Keratinocyte (primary cell): ENCODE measurements at regions not wholly inside any gene's neighbourhood (a gene's known extent, or its start where the extent isn't known, plus 50 kb on each side); places are given as distances from the start of the nearest gene placed in this dataset.

Experiments
- DNase-seq: peaks from one replicate; pipeline ENCODE4 v3.0.0-alpha.2; 2011; ENCODE audit warnings: low read depth, missing footprints, low spot score
- FAIRE-seq: peaks from 2 replicates; lab custom pipeline; 2011; peaks lifted over from hg19 to GRCh38; lab: Jason Lieb, UNC
- H2AFZ ChIP-seq: 2 replicates; pipeline ENCODE4 v1.6.0; 2012; ENCODE audit warnings: low read length, control low read depth, inconsistent platforms; ENCODE audit not compliant: control insufficient read depth
- H3K27ac ChIP-seq: 2 replicates; pipeline ENCODE4 v1.5.1; 2011; ENCODE audit warnings: low read length; ENCODE audit not compliant: control insufficient read depth, insufficient read depth
- H3K27me3 ChIP-seq: 3 replicates; pipeline ENCODE4 v1.6.0; 2011; ENCODE audit warnings: low read length; ENCODE audit not compliant: control insufficient read depth, insufficient read depth; ENCODE audit errors: extremely low read depth
- H3K36me3 ChIP-seq, 2 experiments: 2 replicates in 1 of 2; 3 replicates in 1 of 2; pipeline ENCODE4 v1.5.1; 2011; ENCODE audit warnings: low read length in 2 of 2, mild to moderate bottlenecking in 1 of 2; ENCODE audit not compliant: control insufficient read depth in 2 of 2, insufficient read depth in 2 of 2; ENCODE audit errors: extremely low read depth in 1 of 2
- H3K4me1 ChIP-seq: 3 replicates; pipeline ENCODE4 v1.5.1; 2011; ENCODE audit warnings: low read length; ENCODE audit not compliant: control insufficient read depth, insufficient read depth; ENCODE audit errors: extremely low read depth
- H3K4me2 ChIP-seq: 3 replicates; pipeline ENCODE4 v1.6.0; 2011; ENCODE audit warnings: low read depth, low read length; ENCODE audit not compliant: control insufficient read depth, insufficient read depth; ENCODE audit errors: extremely low read depth
- H3K4me3 ChIP-seq, 3 experiments: fragments of 200-600 bp in 1 of 3; sonication (generic) in 1 of 3; 2 replicates in 2 of 3; 3 replicates in 1 of 3; pipeline ENCODE4 v1.5.1; 2011 to 2016; ENCODE audit warnings: low read length in 3 of 3, mild to moderate bottlenecking in 3 of 3, control low read depth in 2 of 3, inconsistent platforms in 1 of 3, low read depth in 1 of 3, mixed read lengths in 1 of 3, mixed run types in 1 of 3, moderate library complexity in 1 of 3; ENCODE audit not compliant: control insufficient read depth in 2 of 3, insufficient read depth in 2 of 3; ENCODE audit errors: extremely low read depth in 1 of 3
- H3K79me2 ChIP-seq: 2 replicates; pipeline ENCODE4 v1.6.0; 2012; ENCODE audit warnings: low read length; ENCODE audit not compliant: control insufficient read depth, insufficient read depth
- H3K9ac ChIP-seq: 3 replicates; pipeline ENCODE4 v1.6.0; 2011; ENCODE audit warnings: low read length; ENCODE audit not compliant: control insufficient read depth, insufficient read depth; ENCODE audit errors: extremely low read depth
- H3K9me1 ChIP-seq: 3 replicates; pipeline ENCODE4 v1.6.0; 2011; ENCODE audit warnings: low read length; ENCODE audit not compliant: control insufficient read depth, insufficient read depth; ENCODE audit errors: extremely low read depth
- H3K9me3 ChIP-seq: 2 replicates; pipeline ENCODE4 v1.5.1; 2012; ENCODE audit warnings: low read depth, low read length; ENCODE audit not compliant: control insufficient read depth
- H4K20me1 ChIP-seq: 3 replicates; pipeline ENCODE4 v1.6.0; 2011; ENCODE audit warnings: low read length; ENCODE audit not compliant: control insufficient read depth, insufficient read depth; ENCODE audit errors: extremely low read depth
- EZH2 ChIP-seq: IDR thresholded peaks from one replicate; pipeline ENCODE4 v1.6.1; 2012; ENCODE audit warnings: inconsistent platforms, mild to moderate bottlenecking, low read length, moderate library complexity
- dilution Hi-C: fragments of 300-500 bp; cut with MboI; formaldehyde crosslinking; loops from one replicate; pipeline ENCODE4 v1.7.0; 2020; ENCODE audit warnings: low sequenced_read_pairs; ENCODE audit not compliant: extremely low pct_ligation_motif_present
- TF ChIP-seq, protein P1 (sequence below), 3 experiments: IDR thresholded peaks in 1 of 3; conservative IDR thresholded peaks in 1 of 3; optimal IDR thresholded peaks in 1 of 3; 2 replicates in 2 of 3; 3 replicates in 1 of 3; pipeline versions ENCODE3 to v1.5.1; 2011; ENCODE audit warnings: low read length in 3 of 3, mild to moderate bottlenecking in 3 of 3, moderate library complexity in 2 of 3, control low read depth in 1 of 3, inconsistent platforms in 1 of 3; ENCODE audit not compliant: insufficient read depth in 2 of 3; ENCODE audit errors: extremely low read depth in 1 of 3

DNA sequence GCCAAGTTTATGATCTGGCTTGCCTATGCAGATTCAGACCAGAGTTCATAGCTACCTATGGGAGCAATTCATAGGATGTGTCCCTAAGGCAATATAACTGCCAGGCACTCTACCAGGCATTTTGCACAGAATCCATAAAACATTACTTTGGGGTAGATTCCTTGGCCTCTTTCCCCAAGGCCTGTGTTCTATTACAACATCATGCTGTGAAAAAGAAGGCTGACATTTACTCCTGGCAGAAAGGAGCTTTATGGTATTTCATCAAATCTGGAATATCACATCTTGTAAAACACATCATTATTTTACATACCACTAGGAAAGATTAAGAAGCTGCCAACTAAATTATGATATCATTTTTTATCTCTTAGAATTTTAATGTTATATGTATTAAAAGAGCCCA lies 287.0 kb upstream of the MARCKS start:
- H3K9me3 ChIP-seq, result no peaks in the 10 kb centered on the region
- no peak overlapping the region for H3K4me3 ChIP-seq
- no peak overlapping the region for H3K9ac ChIP-seq
- H4K20me1 ChIP-seq, result no peaks in the 10 kb centered on the region
- H3K27ac ChIP-seq, result no peak overlapping the region
- no peak overlapping the region for H2AFZ ChIP-seq
- no peaks in the 10 kb centered on the region for H3K36me3 ChIP-seq
- FAIRE-seq (no peak), DNase-seq (no peak)
- dilution Hi-C loops, result no loop called here
- TF ChIP-seq, protein P1, sequence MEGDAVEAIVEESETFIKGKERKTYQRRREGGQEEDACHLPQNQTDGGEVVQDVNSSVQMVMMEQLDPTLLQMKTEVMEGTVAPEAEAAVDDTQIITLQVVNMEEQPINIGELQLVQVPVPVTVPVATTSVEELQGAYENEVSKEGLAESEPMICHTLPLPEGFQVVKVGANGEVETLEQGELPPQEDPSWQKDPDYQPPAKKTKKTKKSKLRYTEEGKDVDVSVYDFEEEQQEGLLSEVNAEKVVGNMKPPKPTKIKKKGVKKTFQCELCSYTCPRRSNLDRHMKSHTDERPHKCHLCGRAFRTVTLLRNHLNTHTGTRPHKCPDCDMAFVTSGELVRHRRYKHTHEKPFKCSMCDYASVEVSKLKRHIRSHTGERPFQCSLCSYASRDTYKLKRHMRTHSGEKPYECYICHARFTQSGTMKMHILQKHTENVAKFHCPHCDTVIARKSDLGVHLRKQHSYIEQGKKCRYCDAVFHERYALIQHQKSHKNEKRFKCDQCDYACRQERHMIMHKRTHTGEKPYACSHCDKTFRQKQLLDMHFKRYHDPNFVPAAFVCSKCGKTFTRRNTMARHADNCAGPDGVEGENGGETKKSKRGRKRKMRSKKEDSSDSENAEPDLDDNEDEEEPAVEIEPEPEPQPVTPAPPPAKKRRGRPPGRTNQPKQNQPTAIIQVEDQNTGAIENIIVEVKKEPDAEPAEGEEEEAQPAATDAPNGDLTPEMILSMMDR (optimal IDR thresholded peaks at IDR 0.05 in 1 of 3, IDR thresholded peaks at IDR 0.05 in 1 of 3, conservative IDR thresholded peaks at IDR 0.05 in 1 of 3; ENCODE audit: extremely low read depth in 1 of 3, insufficient read depth in 2 of 3, low read length in 3 of 3), result no peak
- no peak for TF ChIP-seq EZH2
- H3K9me1 ChIP-seq, result no peaks in the 10 kb centered on the region
- H3K27me3 ChIP-seq, result no peaks in the 10 kb centered on the region
- H3K4me1 ChIP-seq, result no peaks in the 10 kb centered on the region
- no peaks in the 10 kb centered on the region for H3K79me2 ChIP-seq
- H3K4me2 ChIP-seq, result no peak overlapping the region

GRCh38 chr6:113570641-113571040 lies 286.5 kb upstream of the MARCKS start:
- no peaks in the 10 kb centered on the region for H4K20me1 ChIP-seq
- H3K9ac ChIP-seq, result no peak overlapping the region
- TF ChIP-seq, protein P1 (optimal IDR thresholded peaks at IDR 0.05 in 1 of 3, IDR thresholded peaks at IDR 0.05 in 1 of 3, conservative IDR thresholded peaks at IDR 0.05 in 1 of 3; ENCODE audit: extremely low read depth in 1 of 3, insufficient read depth in 2 of 3, low read length in 3 of 3), result no peak
- TF ChIP-seq EZH2, result no peak
- H3K4me3 ChIP-seq, result no peak overlapping the region
- H3K27ac ChIP-seq, result no peak overlapping the region
- no peaks in the 10 kb centered on the region for H3K79me2 ChIP-seq
- no peaks in the 10 kb centered on the region for H3K4me1 ChIP-seq
- no peaks in the 10 kb centered on the region for H3K27me3 ChIP-seq
- dilution Hi-C loops, result no loop called here
- no peak overlapping the region for H3K4me2 ChIP-seq
- FAIRE-seq, result no peak
- H2AFZ ChIP-seq, result no peak overlapping the region
- DNase-seq, result no peak
- H3K36me3 ChIP-seq, result no peaks in the 10 kb centered on the region
- no peaks in the 10 kb centered on the region for H3K9me3 ChIP-seq
- no peaks in the 10 kb centered on the region for H3K9me1 ChIP-seq
